AG08396 (cell line): ENCODE measurements at regions not wholly inside any gene's neighbourhood (a gene's known extent, or its start where the extent isn't known, plus 50 kb on each side); places are given as distances from the start of the nearest gene placed in this dataset.
"Not testable (repeated sequence)": the region's sequence is repeated elsewhere in the genome, so short reads cannot be mapped to it uniquely, and the experiment has no call there.

ENCODE experiments used
- DNase-seq: peaks from one replicate; pipeline ENCODE4 v3.0.0; 2012; ENCODE audit warnings: low spot score, mixed read lengths

GRCh38 chr2:51779723-51780122 lies 747.8 kb upstream of the NRXN1 start:
- not testable (repeated sequence) for DNase-seq

GRCh38 chr2:51778806-51779205 lies 746.9 kb upstream of the NRXN1 start:
- no peak for DNase-seq

GRCh38 chr2:51774606-51775005 lies 742.7 kb upstream of the NRXN1 start:
- DNase-seq = not testable (repeated sequence)

- DNase-seq = no peak
Observed at GRCh38 chr2:51760441-51760840, 728.5 kb upstream of the NRXN1 start.

GRCh38 chr2:51758081-51758480 lies 726.1 kb upstream of the NRXN1 start:
- no peak for DNase-seq

GRCh38 chr2:51734115-51734514 lies 702.2 kb upstream of the NRXN1 start:
- no peak for DNase-seq

- DNase-seq = no peak
Observed at GRCh38 chr2:51723691-51724090, 691.8 kb upstream of the NRXN1 start.

- no peak for DNase-seq
Observed at GRCh38 chr2:51722311-51722710, 690.4 kb upstream of the NRXN1 start.

- DNase-seq = no peak
Observed at GRCh38 chr2:51720826-51721225, 688.9 kb upstream of the NRXN1 start.

- no peak for DNase-seq
Observed at GRCh38 chr2:51718881-51719280, 686.9 kb upstream of the NRXN1 start.

- no peak for DNase-seq
Observed at GRCh38 chr2:51717312-51717711, 685.4 kb upstream of the NRXN1 start.

GRCh38 chr2:51711766-51712165 lies 679.8 kb upstream of the NRXN1 start:
- no peak for DNase-seq

GRCh38 chr2:51710222-51710621 lies 678.3 kb upstream of the NRXN1 start:
- DNase-seq = no peak

GRCh38 chr2:51707625-51708024 lies 675.7 kb upstream of the NRXN1 start:
- DNase-seq = no peak

GRCh38 chr2:51706220-51706619 lies 674.3 kb upstream of the NRXN1 start:
- DNase-seq = no peak

- no peak for DNase-seq
Observed at GRCh38 chr2:51705417-51705816, 673.5 kb upstream of the NRXN1 start.

GRCh38 chr2:51698021-51698420 lies 666.1 kb upstream of the NRXN1 start:
- DNase-seq = no peak

GRCh38 chr2:51697095-51697494 lies 665.2 kb upstream of the NRXN1 start:
- no peak for DNase-seq

- no peak for DNase-seq
Observed at GRCh38 chr2:51695531-51695930, 663.6 kb upstream of the NRXN1 start.

- no peak for DNase-seq
Observed at GRCh38 chr2:51693640-51694039, 661.7 kb upstream of the NRXN1 start.

GRCh38 chr2:51681854-51682253 lies 649.9 kb upstream of the NRXN1 start:
- DNase-seq = no peak

- no peak for DNase-seq
Observed at GRCh38 chr2:51673628-51674027, 641.7 kb upstream of the NRXN1 start.

GRCh38 chr2:51667679-51668078 lies 635.7 kb upstream of the NRXN1 start:
- no peak for DNase-seq

GRCh38 chr2:51662187-51662586 lies 630.3 kb upstream of the NRXN1 start:
- DNase-seq = no peak

- DNase-seq = no peak
Observed at GRCh38 chr2:51657849-51658248, 625.9 kb upstream of the NRXN1 start.
